AG04449 (cell line): ENCODE measurements at regions not wholly inside any gene's neighbourhood (a gene's known extent, or its start where the extent isn't known, plus 50 kb on each side); places are given as distances from the start of the nearest gene placed in this dataset.

Source experiments
- CTCF ChIA-PET: fragments of 350-600 bp; formaldehyde crosslinking; extraction: SDS; loops from one replicate; lab custom pipeline; 2021; ENCODE audit warnings: antibody characterized with exemption; lab: Yijun Ruan, JAX
- POLR2A ChIA-PET: fragments of 400-600, 350-600 bp; formaldehyde crosslinking; extraction: SDS; loops from one replicate; lab custom pipeline; 2020; ENCODE audit warnings: antibody characterized with exemption, inconsistent platforms; lab: Yijun Ruan, JAX
- DNase-seq: peaks from one replicate; pipeline ENCODE4 v3.0.0-alpha.2; 2010; ENCODE audit warnings: low read depth, low spot score
- H3K4me3 ChIP-seq: 2 replicates; pipeline ENCODE4 v1.5.1; 2011; ENCODE audit warnings: low read depth, mild to moderate bottlenecking, control low read depth, low read length
- CTCF ChIP-seq: IDR thresholded peaks from one replicate; pipeline ENCODE4 v1.5.1; 2011; ENCODE audit warnings: mild to moderate bottlenecking, moderate library complexity, low read length, control low read depth, inconsistent platforms; ENCODE audit not compliant: insufficient read depth; ENCODE audit errors: missing control alignments

- CTCF ChIA-PET, result no interaction called here
- no peak for TF ChIP-seq CTCF
- no peak overlapping the region for H3K4me3 ChIP-seq
- POLR2A ChIA-PET, result no interaction called here
- no peak for DNase-seq
Observed at GRCh38 chr9:7935681-7936080, 136.1 kb upstream of the DMAC1 start.

GRCh38 chr9:7932767-7933166 is 133.2 kb upstream of the DMAC1 start:
- ChIA-PET CTCF (no interaction called here), POLR2A (no interaction called here)
- no peak overlapping the region for H3K4me3 ChIP-seq
- TF ChIP-seq CTCF, result no peak
- no peak for DNase-seq

GRCh38 chr9:7930613-7931012 is 131.0 kb upstream of the DMAC1 start:
- POLR2A ChIA-PET, result no interaction called here
- H3K4me3 ChIP-seq, result no peak overlapping the region
- no peak for TF ChIP-seq CTCF
- CTCF ChIA-PET, result no interaction called here
- DNase-seq, result no peak

DNA sequence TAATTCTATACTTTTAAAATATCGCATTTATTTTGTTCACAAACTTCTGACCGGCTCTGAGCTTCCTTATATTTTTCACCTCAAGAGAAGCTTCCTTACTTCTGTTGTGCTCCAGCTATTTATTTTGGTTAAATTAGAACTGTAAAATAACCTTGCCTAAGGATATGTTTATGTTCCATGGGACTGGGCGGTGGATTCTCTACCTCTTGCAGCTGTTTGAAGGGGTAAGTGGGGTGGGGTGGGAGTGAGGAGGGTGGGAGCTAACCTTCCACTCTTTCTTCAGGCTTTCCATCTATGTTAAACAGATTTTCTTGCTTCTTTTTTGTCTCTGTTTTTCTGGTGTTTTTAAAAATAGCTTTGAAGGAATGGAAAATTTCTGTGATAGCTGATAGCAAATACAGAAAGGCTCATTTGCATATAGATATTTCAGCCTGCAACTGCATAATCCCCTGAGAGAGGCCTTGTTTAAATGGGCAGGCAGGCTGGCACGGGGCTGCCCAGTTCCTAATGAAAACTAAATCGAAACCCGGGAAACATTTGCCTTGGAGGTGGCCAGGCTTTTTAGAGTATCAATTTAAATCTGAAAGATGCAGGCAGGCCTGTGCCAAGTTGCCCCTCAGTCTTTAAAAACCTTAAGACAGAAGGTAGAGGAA is 122.1 kb upstream of the DMAC1 start:
- TF ChIP-seq CTCF, result no peak
- POLR2A ChIA-PET, result no interaction called here
- H3K4me3 ChIP-seq, result no peak overlapping the region
- DNase-seq, result no peak
- CTCF ChIA-PET, result no interaction called here

- no peak overlapping the region for H3K4me3 ChIP-seq
- ChIA-PET CTCF (no interaction called here), POLR2A (no interaction called here)
- DNase-seq, result no peak
- TF ChIP-seq CTCF, result no peak
Observed at GRCh38 chr9:7912037-7912535, 112.5 kb upstream of the DMAC1 start.

DNA sequence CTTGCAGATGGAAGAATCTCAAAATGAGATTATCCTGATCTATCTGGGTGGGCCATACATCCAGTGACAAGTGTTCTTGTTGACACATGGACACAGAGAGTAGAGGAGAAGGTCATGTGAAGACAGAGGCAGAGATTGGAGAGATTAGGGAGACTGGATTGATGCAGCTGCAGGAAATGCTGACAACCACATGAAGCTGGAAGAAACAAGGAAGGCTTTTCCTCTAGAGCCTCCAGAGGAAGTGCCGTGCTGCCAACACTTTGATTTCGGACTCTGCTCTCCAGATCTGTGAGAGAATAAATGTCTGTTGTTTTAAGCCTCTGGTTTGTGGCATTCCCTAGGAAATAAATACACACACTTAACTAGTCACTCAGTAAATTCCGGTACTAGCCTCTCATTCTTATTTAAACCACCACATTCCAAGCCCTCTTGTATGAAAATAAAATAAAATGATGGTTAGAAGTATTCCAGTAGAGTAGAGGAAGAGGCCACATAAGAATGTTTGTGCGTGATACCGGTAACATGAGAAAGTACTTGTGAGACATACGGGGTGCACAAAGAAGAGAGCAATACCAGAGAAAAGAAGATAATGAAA is 110.9 kb upstream of the DMAC1 start:
- POLR2A ChIA-PET, result no interaction called here
- no peak for DNase-seq
- no peak overlapping the region for H3K4me3 ChIP-seq
- TF ChIP-seq CTCF, result no peak
- CTCF ChIA-PET, result no interaction called here
